ENCODE measurements at regions not wholly inside any gene's neighbourhood (a gene's known extent, or its start where the extent isn't known, plus 50 kb on each side); places are given as distances from the start of the nearest gene placed in this dataset.

GRCh38 chr12:67034110-67034879, 234.9 kb upstream of the CAND1 start:
- no peak for DNase-seq (ENCODE audit: low read depth)
- H3K4me3 ChIP-seq (ENCODE audit: low read depth, low read length) = no peak overlapping the region
- TF ChIP-seq, protein P1, sequence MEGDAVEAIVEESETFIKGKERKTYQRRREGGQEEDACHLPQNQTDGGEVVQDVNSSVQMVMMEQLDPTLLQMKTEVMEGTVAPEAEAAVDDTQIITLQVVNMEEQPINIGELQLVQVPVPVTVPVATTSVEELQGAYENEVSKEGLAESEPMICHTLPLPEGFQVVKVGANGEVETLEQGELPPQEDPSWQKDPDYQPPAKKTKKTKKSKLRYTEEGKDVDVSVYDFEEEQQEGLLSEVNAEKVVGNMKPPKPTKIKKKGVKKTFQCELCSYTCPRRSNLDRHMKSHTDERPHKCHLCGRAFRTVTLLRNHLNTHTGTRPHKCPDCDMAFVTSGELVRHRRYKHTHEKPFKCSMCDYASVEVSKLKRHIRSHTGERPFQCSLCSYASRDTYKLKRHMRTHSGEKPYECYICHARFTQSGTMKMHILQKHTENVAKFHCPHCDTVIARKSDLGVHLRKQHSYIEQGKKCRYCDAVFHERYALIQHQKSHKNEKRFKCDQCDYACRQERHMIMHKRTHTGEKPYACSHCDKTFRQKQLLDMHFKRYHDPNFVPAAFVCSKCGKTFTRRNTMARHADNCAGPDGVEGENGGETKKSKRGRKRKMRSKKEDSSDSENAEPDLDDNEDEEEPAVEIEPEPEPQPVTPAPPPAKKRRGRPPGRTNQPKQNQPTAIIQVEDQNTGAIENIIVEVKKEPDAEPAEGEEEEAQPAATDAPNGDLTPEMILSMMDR (IDR thresholded peaks at IDR 0.05; ENCODE audit: control insufficient read depth, extremely low read depth, insufficient read depth) = no peak

- H3K4me3 ChIP-seq (ENCODE audit: low read depth, low read length) = no peak overlapping the region
- TF ChIP-seq, protein P1 (IDR thresholded peaks at IDR 0.05; ENCODE audit: control insufficient read depth, extremely low read depth, insufficient read depth) = no peak
- no peak for DNase-seq (ENCODE audit: low read depth)
These were observed 234.0 kb upstream of the CAND1 start for GRCh38 chr12:67035121-67035520.

DNA sequence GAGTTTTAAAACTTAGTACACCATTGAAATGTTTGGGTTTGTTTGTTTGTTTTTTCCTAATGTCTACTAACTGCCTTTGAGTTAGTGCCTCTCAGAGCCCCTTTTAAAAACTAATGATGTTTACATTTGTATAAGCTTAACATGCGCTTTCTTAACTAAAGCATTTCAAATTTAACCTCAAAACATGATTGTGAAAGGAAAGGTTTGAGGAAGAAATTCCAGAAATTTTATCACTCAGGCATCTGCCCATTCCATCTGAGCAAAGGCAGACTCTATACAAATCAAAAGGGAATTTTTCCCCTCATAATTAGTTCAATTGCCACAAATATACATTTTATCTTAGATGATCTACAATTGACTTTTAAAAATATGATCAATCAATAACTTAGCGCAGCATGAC, 230.7 kb upstream of the CAND1 start:
- TF ChIP-seq, protein P1 (IDR thresholded peaks at IDR 0.05; ENCODE audit: control insufficient read depth, extremely low read depth, insufficient read depth) = no peak
- H3K4me3 ChIP-seq (ENCODE audit: low read depth, low read length) = no peak overlapping the region
- DNase-seq (ENCODE audit: low read depth) = no peak

- no peak overlapping the region for H3K4me3 ChIP-seq (ENCODE audit: low read depth, low read length)
- TF ChIP-seq, protein P1 (IDR thresholded peaks at IDR 0.05; ENCODE audit: control insufficient read depth, extremely low read depth, insufficient read depth) = no peak
- DNase-seq (ENCODE audit: low read depth) = no peak
These were observed 228.9 kb upstream of the CAND1 start for GRCh38 chr12:67039995-67040860.

- H3K4me3 ChIP-seq (ENCODE audit: low read depth, low read length) = no peak overlapping the region
- DNase-seq (ENCODE audit: low read depth) = no peak
- TF ChIP-seq, protein P1 (IDR thresholded peaks at IDR 0.05; ENCODE audit: control insufficient read depth, extremely low read depth, insufficient read depth) = no peak
These were observed 228.4 kb upstream of the CAND1 start for GRCh38 chr12:67040861-67041137.

GRCh38 chr12:67042697-67043131, 226.4 kb upstream of the CAND1 start:
- no peak for DNase-seq (ENCODE audit: low read depth)
- TF ChIP-seq, protein P1 (IDR thresholded peaks at IDR 0.05; ENCODE audit: control insufficient read depth, extremely low read depth, insufficient read depth) = no peak
- H3K4me3 ChIP-seq (ENCODE audit: low read depth, low read length) = no peak overlapping the region

Measured in LNCaP clone FGC (cell line).